Activated CD8-positive, alpha-beta T cell treated with anti-CD3 and anti-CD28 coated beads, Interleukin-2, amount 10 ng/mL, durations not matched to agents 7 days and 5 days (primary cell): ENCODE measurements at regions not wholly inside any gene's neighbourhood (a gene's known extent, or its start where the extent isn't known, plus 50 kb on each side); places are given as distances from the start of the nearest gene placed in this dataset.

Experiments
- ATAC-seq: fragments of 150-1000 bp; cut with Tn5 transposase; one replicate; pipeline ENCODE4 v1.10.0; 2021; ENCODE audit warnings: moderate library complexity
- CTCF ChIA-PET: fragments of 350-600 bp; sonication (Branson Sonifier 250); formaldehyde crosslinking; loops from one replicate; lab custom pipeline; 2021; ENCODE audit warnings: antibody characterized with exemption; lab: Charles Lee
- POLR2A ChIA-PET: fragments of 350-600 bp; sonication (Branson Sonifier 250); formaldehyde crosslinking; loops from one replicate; lab custom pipeline; 2021; ENCODE audit warnings: antibody characterized with exemption; lab: Charles Lee
- DNase-seq: peaks from one replicate; pipeline ENCODE4 v3.0.0-alpha.2; 2020
- H3K27ac Mint-ChIP-seq: one replicate; pipeline ENCODE4 v1.8.0; 2021; ENCODE audit warnings: mild to moderate bottlenecking, mixed read lengths
- H3K27me3 Mint-ChIP-seq: one replicate; pipeline ENCODE4 v1.8.0; 2021; ENCODE audit warnings: low read depth, mixed read lengths
- H3K36me3 Mint-ChIP-seq: one replicate; pipeline ENCODE4 v1.8.0; 2021; ENCODE audit warnings: low read depth, mixed read lengths
- H3K4me1 Mint-ChIP-seq: one replicate; pipeline ENCODE4 v1.8.0; 2021; ENCODE audit warnings: low read depth, mixed read lengths
- H3K4me3 Mint-ChIP-seq: one replicate; pipeline ENCODE4 v1.8.0; 2021; ENCODE audit warnings: mild to moderate bottlenecking, mixed read lengths
- H3K9me3 Mint-ChIP-seq: one replicate; pipeline ENCODE4 v1.8.0; 2022; ENCODE audit warnings: mixed read lengths; ENCODE audit not compliant: insufficient read depth

- no peaks in the 10 kb centered on the region for H3K4me1 Mint-ChIP-seq
- DNase-seq, result no peak
- no peak overlapping the region for H3K4me3 Mint-ChIP-seq
- H3K36me3 Mint-ChIP-seq, result no peaks in the 10 kb centered on the region
- no peak for ATAC-seq
- H3K27me3 Mint-ChIP-seq, result no peaks in the 10 kb centered on the region
- CTCF ChIA-PET, result no interaction called here
- POLR2A ChIA-PET, result no interaction called here
- H3K9me3 Mint-ChIP-seq, result no peaks in the 10 kb centered on the region
- H3K27ac Mint-ChIP-seq, result no peak overlapping the region
Measured at GRCh38 chr18:5608846-5609245, 65.0 kb upstream of the EPB41L3 start.

- no peaks in the 10 kb centered on the region for H3K4me1 Mint-ChIP-seq
- CTCF ChIA-PET, result no interaction called here
- ATAC-seq (no peak), DNase-seq (no peak)
- H3K9me3 Mint-ChIP-seq, result no peaks in the 10 kb centered on the region
- POLR2A ChIA-PET, result no interaction called here
- H3K27ac Mint-ChIP-seq, result no peak overlapping the region
- H3K36me3 Mint-ChIP-seq, result no peaks in the 10 kb centered on the region
- H3K4me3 Mint-ChIP-seq, result no peak overlapping the region
- H3K27me3 Mint-ChIP-seq, result no peaks in the 10 kb centered on the region
Measured at GRCh38 chr18:5606951-5607350, 63.2 kb upstream of the EPB41L3 start.

- no peaks in the 10 kb centered on the region for H3K9me3 Mint-ChIP-seq
- CTCF ChIA-PET, result no interaction called here
- no peak for ATAC-seq
- POLR2A ChIA-PET, result no interaction called here
- DNase-seq, result no peak
- H3K27ac Mint-ChIP-seq, result no peak overlapping the region
- H3K4me3 Mint-ChIP-seq, result no peak overlapping the region
- no peaks in the 10 kb centered on the region for H3K4me1 Mint-ChIP-seq
- no peaks in the 10 kb centered on the region for H3K27me3 Mint-ChIP-seq
- no peaks in the 10 kb centered on the region for H3K36me3 Mint-ChIP-seq
Measured at GRCh38 chr18:5604778-5605177, 61.0 kb upstream of the EPB41L3 start.

- H3K36me3 Mint-ChIP-seq, result no peaks in the 10 kb centered on the region
- no peaks in the 10 kb centered on the region for H3K9me3 Mint-ChIP-seq
- no peak overlapping the region for H3K4me3 Mint-ChIP-seq
- H3K27me3 Mint-ChIP-seq, result no peaks in the 10 kb centered on the region
- H3K27ac Mint-ChIP-seq, result no peak overlapping the region
- ChIA-PET POLR2A (no interaction called here), CTCF (interaction anchor here (1.6 kb wide), 1 partner anchor 287 kb away, joined by 3 read pairs; no protein-coding TSS in a partner anchor)
- DNase-seq, result no peak
- no peak for ATAC-seq
- H3K4me1 Mint-ChIP-seq, result no peaks in the 10 kb centered on the region
Measured at GRCh38 chr18:5603153-5603552, 59.4 kb upstream of the EPB41L3 start.

GRCh38 chr18:5601188-5601624, 57.4 kb upstream of the EPB41L3 start:
- no peak overlapping the region for H3K4me3 Mint-ChIP-seq
- H3K27me3 Mint-ChIP-seq, result no peaks in the 10 kb centered on the region
- ATAC-seq, result no peak
- ChIA-PET CTCF (no interaction called here), POLR2A (no interaction called here)
- H3K27ac Mint-ChIP-seq, result no peak overlapping the region
- DNase-seq, result no peak
- H3K4me1 Mint-ChIP-seq, result no peaks in the 10 kb centered on the region
- H3K9me3 Mint-ChIP-seq, result no peaks in the 10 kb centered on the region
- H3K36me3 Mint-ChIP-seq, result no peaks in the 10 kb centered on the region

- no peaks in the 10 kb centered on the region for H3K27me3 Mint-ChIP-seq
- H3K27ac Mint-ChIP-seq, result no peak overlapping the region
- no peak for ATAC-seq
- no peak for DNase-seq
- H3K4me3 Mint-ChIP-seq, result no peak overlapping the region
- H3K4me1 Mint-ChIP-seq, result no peaks in the 10 kb centered on the region
- H3K9me3 Mint-ChIP-seq, result no peaks in the 10 kb centered on the region
- CTCF ChIA-PET, result no interaction called here
- POLR2A ChIA-PET, result no interaction called here
- no peaks in the 10 kb centered on the region for H3K36me3 Mint-ChIP-seq
Measured at GRCh38 chr18:5600378-5601071, 56.7 kb upstream of the EPB41L3 start.

- CTCF ChIA-PET, result no interaction called here
Measured at GRCh38 chr18:5596585-5596984, 52.8 kb upstream of the EPB41L3 start.

More at GRCh38 chr18:5596585-5596984, 52.8 kb upstream of the EPB41L3 start:
- no peaks in the 10 kb centered on the region for H3K4me1 Mint-ChIP-seq
- H3K9me3 Mint-ChIP-seq, result peaks cover 3% of the 10 kb centered on the region
- DNase-seq (no peak), ATAC-seq (no peak)
- POLR2A ChIA-PET, result no interaction called here
- no peak overlapping the region for H3K27ac Mint-ChIP-seq
- no peaks in the 10 kb centered on the region for H3K36me3 Mint-ChIP-seq
- H3K27me3 Mint-ChIP-seq, result no peaks in the 10 kb centered on the region
- no peak overlapping the region for H3K4me3 Mint-ChIP-seq
